ENCODE measurements at regions not wholly inside any gene's neighbourhood (a gene's known extent, or its start where the extent isn't known, plus 50 kb on each side); places are given as distances from the start of the nearest gene placed in this dataset.

- Histone ChIP-seq H3K27me3 (ENCODE audit: control insufficient read depth, insufficient read depth, low read length) (peaks cover 2% of the 10 kb centered on the region), H3K27ac (ENCODE audit: low read depth, low read length) (no peak overlapping the region), H3K4me3 (ENCODE audit: low read depth, low read length) (no peak overlapping the region), H3K9me3 (ENCODE audit: control insufficient read depth, insufficient read depth, low read length) (no peaks in the 10 kb centered on the region)
- POLR2A ChIA-PET = interaction anchor here (0.7 kb wide), 2 partner anchors 302 to 421 kb away, joined by 4 to 10 read pairs; no protein-coding TSS in a partner anchor
- DNase-seq (ENCODE audit: low read depth, low spot score) = no peak
- TF ChIP-seq CTCF (IDR thresholded peaks at IDR 0.05; ENCODE audit: low read depth, low read length) = no peak
- CTCF ChIA-PET = no interaction called here
Measured at GRCh38 chrX:45900766-45901615, 644.2 kb downstream of the ZNF674 start.

- Histone ChIP-seq H3K27ac (ENCODE audit: low read depth, low read length) (no peak overlapping the region), H3K27me3 (ENCODE audit: control insufficient read depth, insufficient read depth, low read length) (peaks cover under 1% of the 10 kb centered on the region), H3K4me3 (ENCODE audit: low read depth, low read length) (no peak overlapping the region), H3K9me3 (ENCODE audit: control insufficient read depth, insufficient read depth, low read length) (no peaks in the 10 kb centered on the region)
- no peak for DNase-seq (ENCODE audit: low read depth, low spot score)
- POLR2A ChIA-PET = interaction anchor here (0.6 kb wide), 1 partner anchor 385 kb away, joined by 3 read pairs; no protein-coding TSS in a partner anchor
- CTCF ChIA-PET = no interaction called here
- no peak for TF ChIP-seq CTCF (IDR thresholded peaks at IDR 0.05; ENCODE audit: low read depth, low read length)
Measured at GRCh38 chrX:45894864-45895645, 650.2 kb downstream of the ZNF674 start.

GRCh38 chrX:45889471-45889870 is 655.8 kb downstream of the ZNF674 start:
- DNase-seq (ENCODE audit: low read depth, low spot score) = no peak
- CTCF ChIA-PET = no interaction called here

GRCh38 chrX:45888518-45888917 is 656.7 kb downstream of the ZNF674 start:
- no peak overlapping the region for H3K4me3 ChIP-seq (ENCODE audit: low read depth, low read length)
- H3K27me3 ChIP-seq (ENCODE audit: control insufficient read depth, insufficient read depth, low read length) = no peaks in the 10 kb centered on the region
- H3K9me3 ChIP-seq (ENCODE audit: control insufficient read depth, insufficient read depth, low read length) = no peaks in the 10 kb centered on the region
- no peak overlapping the region for H3K27ac ChIP-seq (ENCODE audit: low read depth, low read length)
- POLR2A ChIA-PET = no interaction called here
- CTCF ChIA-PET = no interaction called here
- TF ChIP-seq CTCF (IDR thresholded peaks at IDR 0.05; ENCODE audit: low read depth, low read length) = no peak
- DNase-seq (ENCODE audit: low read depth, low spot score) = no peak

More at GRCh38 chrX:45889471-45889870, 655.8 kb downstream of the ZNF674 start:
- H3K4me3 ChIP-seq (ENCODE audit: low read depth, low read length) = no peak overlapping the region
- TF ChIP-seq CTCF (IDR thresholded peaks at IDR 0.05; ENCODE audit: low read depth, low read length) = no peak
- POLR2A ChIA-PET = no interaction called here
- H3K9me3 ChIP-seq (ENCODE audit: control insufficient read depth, insufficient read depth, low read length) = no peaks in the 10 kb centered on the region
- no peaks in the 10 kb centered on the region for H3K27me3 ChIP-seq (ENCODE audit: control insufficient read depth, insufficient read depth, low read length)
- no peak overlapping the region for H3K27ac ChIP-seq (ENCODE audit: low read depth, low read length)

- ChIA-PET CTCF (no interaction called here), POLR2A (no interaction called here)
- no peaks in the 10 kb centered on the region for H3K27me3 ChIP-seq (ENCODE audit: control insufficient read depth, insufficient read depth, low read length)
- H3K4me3 ChIP-seq (ENCODE audit: low read depth, low read length) = no peak overlapping the region
- no peak for TF ChIP-seq CTCF (IDR thresholded peaks at IDR 0.05; ENCODE audit: low read depth, low read length)
- H3K9me3 ChIP-seq (ENCODE audit: control insufficient read depth, insufficient read depth, low read length) = no peaks in the 10 kb centered on the region
- no peak for DNase-seq (ENCODE audit: low read depth, low spot score)
- no peak overlapping the region for H3K27ac ChIP-seq (ENCODE audit: low read depth, low read length)
Measured at GRCh38 chrX:45885931-45886330, 659.3 kb downstream of the ZNF674 start.

Data from AG04450 (cell line).